Hepatocyte (in vitro differentiated cells): ENCODE measurements at regions not wholly inside any gene's neighbourhood (a gene's known extent, or its start where the extent isn't known, plus 50 kb on each side); places are given as distances from the start of the nearest gene placed in this dataset.

ENCODE experiments used
- CTCF ChIP-seq: fragments of 200-600 bp; sonication (generic); IDR thresholded peaks from 2 replicates; pipeline ENCODE4 v1.5.1; 2016; ENCODE audit warnings: antibody characterized with exemption, mild to moderate bottlenecking; ENCODE audit not compliant: poor library complexity
- EZH2 ChIP-seq: fragments of 200-600 bp; sonication (generic); IDR thresholded peaks from 2 replicates; pipeline ENCODE4 v1.6.1; 2016; ENCODE audit warnings: antibody characterized with exemption, mild to moderate bottlenecking, borderline replicate concordance
- EZH2phosphoT487 ChIP-seq: fragments of 200-600 bp; sonication (generic); IDR thresholded peaks from one replicate; pipeline ENCODE4 v1.6.1; 2018; ENCODE audit warnings: antibody characterized with exemption, mild to moderate bottlenecking, low read depth, moderate library complexity; ENCODE audit not compliant: unreplicated experiment, severe bottlenecking

GRCh38 chr11:34721646-34722045, 100.8 kb downstream of the EHF start:
- TF ChIP-seq EZH2phosphoT487 (no peak), CTCF (no peak), EZH2 (no peak)
